HG03469 (cell line): ENCODE measurements at regions not wholly inside any gene's neighbourhood (a gene's known extent, or its start where the extent isn't known, plus 50 kb on each side); places are given as distances from the start of the nearest gene placed in this dataset.
A peak's percentile ranks its signal among the peaks of the same experiment; 100 is the strongest.

Experiments
- ATAC-seq: cut with Tn5 transposase; IDR thresholded peaks from one replicate; pipeline ENCODE4 v1.9.1; 2021; ENCODE audit warnings: mild to moderate bottlenecking, moderate library complexity, moderate number of reproducible peaks; ENCODE audit not compliant: unreplicated experiment

- no peak for ATAC-seq
Measured at GRCh38 chr13:79682164-79682563, 201.2 kb downstream of the NDFIP2 start.

- ATAC-seq = no peak
Measured at GRCh38 chr13:79681069-79681468, 200.1 kb downstream of the NDFIP2 start.

GRCh38 chr13:79680485-79680884, 199.5 kb downstream of the NDFIP2 start:
- ATAC-seq = no peak

- ATAC-seq = peak; percentile 73
Measured at GRCh38 chr13:79679334-79679733, 198.4 kb downstream of the NDFIP2 start.

GRCh38 chr13:79678100-79678499, 197.1 kb downstream of the NDFIP2 start:
- no peak for ATAC-seq

GRCh38 chr13:79675931-79676660, 195.1 kb downstream of the NDFIP2 start:
- no peak for ATAC-seq

GRCh38 chr13:79674765-79675515, 194.0 kb downstream of the NDFIP2 start:
- ATAC-seq = no peak

- no peak for ATAC-seq
Measured at GRCh38 chr13:79673993-79674377, 193.0 kb downstream of the NDFIP2 start.

- ATAC-seq = no peak
Measured at GRCh38 chr13:79673310-79673992, 192.5 kb downstream of the NDFIP2 start.

GRCh38 chr13:79671420-79671819, 190.5 kb downstream of the NDFIP2 start:
- ATAC-seq = no peak

- no peak for ATAC-seq
Measured at GRCh38 chr13:79668201-79668752, 187.3 kb downstream of the NDFIP2 start.

- no peak for ATAC-seq
Measured at GRCh38 chr13:79667771-79668170, 186.8 kb downstream of the NDFIP2 start.

- ATAC-seq = no peak
Measured at GRCh38 chr13:79663977-79664636, 183.2 kb downstream of the NDFIP2 start.

GRCh38 chr13:79663435-79663834, 182.5 kb downstream of the NDFIP2 start:
- no peak for ATAC-seq

GRCh38 chr13:79662882-79663281, 181.9 kb downstream of the NDFIP2 start:
- no peak for ATAC-seq

- peak; percentile 55 for ATAC-seq
Measured at GRCh38 chr13:79660361-79660760, 179.4 kb downstream of the NDFIP2 start.

- no peak for ATAC-seq
Measured at GRCh38 chr13:79659121-79659521, 178.2 kb downstream of the NDFIP2 start.

- ATAC-seq = no peak
Measured at GRCh38 chr13:79658333-79658975, 177.5 kb downstream of the NDFIP2 start.

- no peak for ATAC-seq
Measured at GRCh38 chr13:79655509-79655908, 174.6 kb downstream of the NDFIP2 start.

GRCh38 chr13:79654520-79654919, 173.6 kb downstream of the NDFIP2 start:
- no peak for ATAC-seq
